GM23338 (cell line): ENCODE measurements at regions not wholly inside any gene's neighbourhood (a gene's known extent, or its start where the extent isn't known, plus 50 kb on each side); places are given as distances from the start of the nearest gene placed in this dataset.

Source experiments
- ATAC-seq: fragments of 200-7000 bp; cut with Tn5 transposase; 3 replicates; pipeline ENCODE4 v1.9.1; 2020
- DNase-seq: peaks from one replicate; pipeline ENCODE4 v3.0.0-alpha.2; 2015; ENCODE audit warnings: low spot score
- H2AFZ ChIP-seq: fragments of 200-600 bp; sonication (generic); 2 replicates; pipeline ENCODE4 v1.8.0; 2016; ENCODE audit warnings: antibody characterized with exemption, mild to moderate bottlenecking, moderate library complexity
- H3F3A ChIP-seq: fragments of 200-600 bp; sonication (generic); replicated peaks from 2 replicates; pipeline ENCODE4 v1.8.0; 2017; ENCODE audit warnings: antibody characterized with exemption, mixed run types, low read depth
- H3K27ac ChIP-seq: fragments of 200-600 bp; sonication (generic); 2 replicates; pipeline ENCODE4 v1.6.1; 2016; ENCODE audit warnings: low read depth
- H3K27me3 ChIP-seq: fragments of 200-600 bp; sonication (generic); 2 replicates; pipeline ENCODE4 v1.8.0; 2016; ENCODE audit warnings: mild to moderate bottlenecking, mixed run types, moderate library complexity; ENCODE audit not compliant: insufficient read depth
- H3K36me3 ChIP-seq: fragments of 200-600 bp; sonication (generic); 2 replicates; pipeline ENCODE4 v1.8.0; 2016; ENCODE audit warnings: mild to moderate bottlenecking; ENCODE audit not compliant: insufficient read depth
- H3K4me1 ChIP-seq: fragments of 200-600 bp; sonication (generic); 2 replicates; pipeline ENCODE4 v1.8.0; 2016; ENCODE audit warnings: mild to moderate bottlenecking, moderate library complexity; ENCODE audit not compliant: insufficient read depth
- H3K4me2 ChIP-seq: fragments of 200-600 bp; sonication (generic); 2 replicates; pipeline ENCODE4 v1.7.1; 2017; ENCODE audit warnings: mixed run types
- H3K4me3 ChIP-seq: fragments of 200-600 bp; sonication (generic); 2 replicates; pipeline ENCODE4 v1.6.1; 2016; ENCODE audit warnings: mixed run types
- H3K79me2 ChIP-seq: fragments of 200-600 bp; sonication (generic); replicated peaks from 2 replicates; pipeline ENCODE4 v1.8.0; 2017; ENCODE audit warnings: mild to moderate bottlenecking; ENCODE audit not compliant: insufficient read depth
- H3K9me2 ChIP-seq: fragments of 200-600 bp; sonication (generic); 2 replicates; pipeline ENCODE4 v1.8.0; 2017; ENCODE audit not compliant: insufficient read depth
- H4K20me1 ChIP-seq: fragments of 200-600 bp; sonication (generic); replicated peaks from 2 replicates; pipeline ENCODE4 v1.8.0; 2017; ENCODE audit warnings: mild to moderate bottlenecking; ENCODE audit not compliant: insufficient read depth
- H3K27ac Mint-ChIP-seq: 2 replicates; pipeline ENCODE4 v1.8.0; 2020; ENCODE audit warnings: inconsistent platforms, mild to moderate bottlenecking, moderate library complexity, mixed read lengths
- H3K27me3 Mint-ChIP-seq: 3 replicates; pipeline ENCODE4 v1.8.0; 2022; ENCODE audit warnings: low read depth, mild to moderate bottlenecking, moderate library complexity, mixed read lengths, inconsistent platforms; ENCODE audit not compliant: insufficient read depth, poor library complexity
- H3K36me3 Mint-ChIP-seq: 3 replicates; pipeline ENCODE4 v1.8.0; 2021; ENCODE audit warnings: low read depth, mild to moderate bottlenecking, inconsistent platforms, moderate library complexity, mixed read lengths
- H3K4me1 Mint-ChIP-seq: 3 replicates; pipeline ENCODE4 v1.8.0; 2020; ENCODE audit warnings: mild to moderate bottlenecking, inconsistent platforms, mixed read lengths
- H3K4me3 Mint-ChIP-seq: 3 replicates; pipeline ENCODE4 v1.8.0; 2021; ENCODE audit warnings: moderate library complexity, mild to moderate bottlenecking, inconsistent platforms, mixed read lengths
- H3K9me3 Mint-ChIP-seq: 3 replicates; pipeline ENCODE4 v1.8.0; 2020; ENCODE audit warnings: moderate library complexity, mild to moderate bottlenecking, inconsistent platforms, mixed read lengths
- CTCF ChIP-seq, 2 experiments: fragments of 200-600 bp in 1 of 2; sonication (generic) in 1 of 2; conservative IDR thresholded peaks; 2 replicates each; pipeline versions ENCODE4 v1.5.1 to v1.6.1; 2016 to 2017; ENCODE audit warnings: antibody characterized with exemption in 2 of 2, low read depth in 2 of 2, mild to moderate bottlenecking in 2 of 2, moderate library complexity in 1 of 2
- EZH2 ChIP-seq: fragments of 200-600 bp; sonication (generic); IDR thresholded peaks from one replicate; pipeline ENCODE4 v1.8.0; 2017; ENCODE audit warnings: antibody characterized with exemption, mild to moderate bottlenecking, low read depth; ENCODE audit not compliant: unreplicated experiment
- EZH2phosphoT487 ChIP-seq: fragments of 200-600 bp; sonication (generic); IDR thresholded peaks from one replicate; pipeline ENCODE4 v1.8.1; 2018; ENCODE audit warnings: antibody characterized with exemption; ENCODE audit not compliant: unreplicated experiment
- JUNB ChIP-seq: IDR thresholded peaks from one replicate; pipeline ENCODE4 v1.6.1; 2016; ENCODE audit warnings: antibody characterized with exemption; ENCODE audit not compliant: unreplicated experiment
- NANOG ChIP-seq: IDR thresholded peaks from 2 replicates; pipeline ENCODE4 v1.6.1; 2016; ENCODE audit warnings: antibody characterized with exemption, borderline replicate concordance
- POLR2AphosphoS5 ChIP-seq: IDR thresholded peaks from 2 replicates; pipeline ENCODE4 v1.6.1; 2016; ENCODE audit warnings: antibody characterized with exemption, low read depth
- REST ChIP-seq: IDR thresholded peaks from one replicate; pipeline ENCODE4 v1.6.1; 2018; ENCODE audit warnings: antibody characterized with exemption; ENCODE audit not compliant: unreplicated experiment
- ZNF331 ChIP-seq: fragments of 250-450 bp; sonication (Bioruptor Pico); IDR thresholded peaks from 2 replicates; pipeline ENCODE4 v1.5.0; 2020; ENCODE audit warnings: low read depth, mild to moderate bottlenecking, moderate library complexity
- ZNF462 ChIP-seq: fragments of 250-450 bp; sonication (Bioruptor Pico); IDR thresholded peaks from 2 replicates; pipeline ENCODE4 v1.5.0; 2020; ENCODE audit warnings: mild to moderate bottlenecking, moderate library complexity

- TF ChIP-seq REST = no peak
- TF ChIP-seq NANOG = no peak
- TF ChIP-seq CTCF (conservative IDR thresholded peaks at IDR 0.05; ENCODE audit: low read depth in 2 of 2) = no peak
Observed at GRCh38 chr2:220569112-220569897, 941.9 kb downstream of the SLC4A3 start (continued).

- ATAC-seq (no peak), DNase-seq (no peak)
- Mint-ChIP-seq H3K27ac (no peak overlapping the region), H3K9me3 (no peaks in the 10 kb centered on the region), H3K4me3 (no peak overlapping the region), H3K36me3 (no peaks in the 10 kb centered on the region), H3K4me1 (peaks cover 11% of the 10 kb centered on the region; the same call in 2 of the 3 replicates), H3K27me3 (peaks cover 2% of the 10 kb centered on the region)
- Histone ChIP-seq H3K36me3 (no peaks in the 10 kb centered on the region), H3K79me2 (no peaks in the 10 kb centered on the region), H3K4me1 (no peaks in the 10 kb centered on the region), H3K9me2 (0 out of 2 replicates have a peak, but pooled peaks cover 5% of the 10 kb centered on the region), H3K27ac (no peak overlapping the region), H3K4me3 (no peak overlapping the region), H3K27me3 (no peaks in the 10 kb centered on the region), H2AFZ (no peak overlapping the region), H3F3A (no peaks in the 10 kb centered on the region), H4K20me1 (no peaks in the 10 kb centered on the region), H3K4me2 (no peak overlapping the region)
- TF ChIP-seq ZNF331 (CRISPR knock-in tag) (no peak), POLR2AphosphoS5 (no peak), ZNF462 (CRISPR knock-in tag) (no peak), CTCF (conservative IDR thresholded peaks at IDR 0.05; ENCODE audit: low read depth in 2 of 2) (no peak), EZH2 (no peak), EZH2phosphoT487 (no peak), JUNB (no peak)
Observed at GRCh38 chr2:220572385-220572784, 945.0 kb downstream of the SLC4A3 start.
